ENCODE measurements at regions not wholly inside any gene's neighbourhood (a gene's known extent, or its start where the extent isn't known, plus 50 kb on each side); places are given as distances from the start of the nearest gene placed in this dataset.
"Not testable (repeated sequence)": the region's sequence is repeated elsewhere in the genome, so short reads cannot be mapped to it uniquely, and the experiment has no call there.

DNA sequence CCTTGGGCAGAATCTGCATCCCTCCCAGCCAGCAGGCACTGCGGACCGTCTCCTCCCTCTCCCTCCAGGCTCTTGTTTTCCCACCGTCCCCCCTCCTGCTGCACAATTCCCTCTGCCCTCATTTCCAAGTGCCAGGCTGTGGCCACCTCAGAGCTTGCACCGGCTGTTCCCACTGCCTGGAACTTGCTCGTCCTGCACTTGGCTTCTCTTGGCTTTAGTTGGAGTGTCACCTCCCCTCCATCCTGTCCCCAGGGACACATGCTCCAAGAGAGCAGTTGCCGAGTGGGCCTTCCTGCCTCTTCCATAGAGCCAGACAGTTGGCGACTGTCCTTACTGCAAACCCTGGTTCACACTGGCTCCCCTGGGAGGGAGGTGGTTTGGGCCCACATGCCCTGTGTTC is 87.0 kb upstream of the DRD5 start:
- TF ChIP-seq, protein P1, sequence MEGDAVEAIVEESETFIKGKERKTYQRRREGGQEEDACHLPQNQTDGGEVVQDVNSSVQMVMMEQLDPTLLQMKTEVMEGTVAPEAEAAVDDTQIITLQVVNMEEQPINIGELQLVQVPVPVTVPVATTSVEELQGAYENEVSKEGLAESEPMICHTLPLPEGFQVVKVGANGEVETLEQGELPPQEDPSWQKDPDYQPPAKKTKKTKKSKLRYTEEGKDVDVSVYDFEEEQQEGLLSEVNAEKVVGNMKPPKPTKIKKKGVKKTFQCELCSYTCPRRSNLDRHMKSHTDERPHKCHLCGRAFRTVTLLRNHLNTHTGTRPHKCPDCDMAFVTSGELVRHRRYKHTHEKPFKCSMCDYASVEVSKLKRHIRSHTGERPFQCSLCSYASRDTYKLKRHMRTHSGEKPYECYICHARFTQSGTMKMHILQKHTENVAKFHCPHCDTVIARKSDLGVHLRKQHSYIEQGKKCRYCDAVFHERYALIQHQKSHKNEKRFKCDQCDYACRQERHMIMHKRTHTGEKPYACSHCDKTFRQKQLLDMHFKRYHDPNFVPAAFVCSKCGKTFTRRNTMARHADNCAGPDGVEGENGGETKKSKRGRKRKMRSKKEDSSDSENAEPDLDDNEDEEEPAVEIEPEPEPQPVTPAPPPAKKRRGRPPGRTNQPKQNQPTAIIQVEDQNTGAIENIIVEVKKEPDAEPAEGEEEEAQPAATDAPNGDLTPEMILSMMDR (conservative IDR thresholded peaks at IDR 0.05; ENCODE audit: low read length), result not testable (repeated sequence)
- not testable (repeated sequence) for TF ChIP-seq EZH2phosphoT487 (IDR thresholded peaks at IDR 0.05; ENCODE audit: borderline replicate concordance)

Measured in Loucy (cell line).